Right lobe of liver (tissue), 4 donors: ENCODE measurements at regions not wholly inside any gene's neighbourhood (a gene's known extent, or its start where the extent isn't known, plus 50 kb on each side); places are given as distances from the start of the nearest gene placed in this dataset.

ENCODE experiments used
- CTCF ChIP-seq, 4 donors: fragments of 200-600 bp in 3 of 4; fragments of 450-650 bp in 1 of 4; IDR thresholded peaks; one replicate each; pipeline versions ENCODE4 v1.5.1 to v1.8.0; 2016 to 2022; ENCODE audit warnings: antibody characterized with exemption in 4 of 4, mild to moderate bottlenecking in 2 of 4
- POLR2A ChIP-seq: fragments of 450-650 bp; IDR thresholded peaks from one replicate; pipeline ENCODE4 v1.6.1; 2017; ENCODE audit warnings: antibody characterized with exemption, mild to moderate bottlenecking
- donor health status: DM: no; HTN: no; CAD: no.
- donor health status: DM: no; HTN: no; CAD: no.
- donor health status: DM: no; HTN: yes; CAD: no.

GRCh38 chr19:30316560-30317106, 55.6 kb upstream of the ZNF536 start:
- TF ChIP-seq CTCF (IDR thresholded peaks at IDR 0.05) = no peak
- no peak for TF ChIP-seq POLR2A
